GM12878 (cell line): ENCODE measurements at regions not wholly inside any gene's neighbourhood (a gene's known extent, or its start where the extent isn't known, plus 50 kb on each side); places are given as distances from the start of the nearest gene placed in this dataset.

Source experiments
- ATAC-seq: fragments of 200-7000 bp; cut with Tn5 transposase; 3 replicates; pipeline ENCODE4 v1.9.1; 2020; ENCODE audit warnings: mild to moderate bottlenecking, moderate library complexity
- BruUV-seq: library from RNA; stranded (reverse); fragments of 400-500 nt; replicated peaks from 2 replicates; lab custom pipeline; 2021; lab: Mats Ljungman, UMichigan
- CTCF ChIA-PET: fragments of 300-600 bp; sonication (Branson Sonifier 250); formaldehyde crosslinking; extraction: SDS; loops from one replicate; lab custom pipeline; 2021; ENCODE audit warnings: inconsistent platforms; lab: Yijun Ruan, JAX
- POLR2A ChIA-PET: fragments of 350-600 bp; formaldehyde crosslinking; extraction: SDS; loops from one replicate; lab custom pipeline; 2021; ENCODE audit warnings: inconsistent platforms; lab: Charles Lee
- RAD21 ChIA-PET: fragments of 300-600 bp; sonication (Branson Sonifier 250); formaldehyde crosslinking; loops from one replicate; lab custom pipeline; 2023; ENCODE audit warnings: antibody characterized with exemption; ENCODE audit not compliant: unreplicated experiment; lab: Charles Lee
- SMC1A ChIA-PET: fragments of 300-600 bp; sonication (Branson Sonifier 250); formaldehyde crosslinking; loops from one replicate; lab custom pipeline; 2023; ENCODE audit not compliant: unreplicated experiment, uncharacterized antibody; lab: Charles Lee
- DNase-seq: peaks from one replicate; pipeline ENCODE4 v3.0.0-alpha.2; 2011; ENCODE audit warnings: low read depth, low spot score
- FAIRE-seq: peaks from 3 replicates; lab custom pipeline; 2011; peaks lifted over from hg19 to GRCh38; lab: Jason Lieb, UNC
- H2AFZ ChIP-seq: 2 replicates; pipeline ENCODE4 v1.6.0; 2011; ENCODE audit warnings: low read depth, low read length, control low read depth; ENCODE audit not compliant: control insufficient read depth
- H3K27ac ChIP-seq: 2 replicates; pipeline ENCODE4 v1.5.1; 2011; ENCODE audit warnings: control low read depth; ENCODE audit not compliant: control insufficient read depth, insufficient read depth
- H3K27me3 ChIP-seq, 2 experiments: replicated peaks in 1 of 2; 2 replicates each; pipeline versions ENCODE4 v1.6.0 to v1.6.1; 2011; ENCODE audit warnings: low read length in 1 of 2; ENCODE audit not compliant: control insufficient read depth in 2 of 2, insufficient read depth in 2 of 2
- H3K36me3 ChIP-seq, 2 experiments: 2 replicates each; pipeline ENCODE4 v1.5.1; 2011; ENCODE audit warnings: low read length in 1 of 2; ENCODE audit not compliant: control insufficient read depth in 2 of 2, insufficient read depth in 2 of 2
- H3K4me1 ChIP-seq: 2 replicates; pipeline ENCODE4 v1.6.1; 2011; ENCODE audit warnings: mild to moderate bottlenecking, low read length, moderate library complexity, mixed read lengths; ENCODE audit not compliant: control insufficient read depth, insufficient read depth
- H3K4me2 ChIP-seq: 2 replicates; pipeline ENCODE4 v1.6.0; 2011; ENCODE audit warnings: control low read depth; ENCODE audit not compliant: control insufficient read depth, insufficient read depth
- H3K4me3 ChIP-seq: fragments of 200-600 bp; sonication (generic); 2 replicates; pipeline ENCODE4 v1.5.1; 2016
- H3K79me2 ChIP-seq: 2 replicates; pipeline ENCODE4 v1.6.0; 2011; ENCODE audit warnings: low read length; ENCODE audit not compliant: control insufficient read depth, insufficient read depth
- H3K9ac ChIP-seq: 2 replicates; pipeline ENCODE4 v1.8.0; 2011; ENCODE audit warnings: low read length, control low read depth, mixed read lengths; ENCODE audit not compliant: control insufficient read depth, insufficient read depth
- H3K9me3 ChIP-seq: replicated peaks from 3 replicates; pipeline ENCODE4 v1.5.1; 2011; ENCODE audit warnings: mild to moderate bottlenecking, low read length; ENCODE audit not compliant: control insufficient read depth, insufficient read depth
- H4K20me1 ChIP-seq: 2 replicates; pipeline ENCODE4 v1.6.0; 2011; ENCODE audit not compliant: control insufficient read depth, insufficient read depth
- ASH2L ChIP-seq: fragments of 300-600, 200-600 bp; sonication (generic); IDR thresholded peaks from 2 replicates; pipeline ENCODE4 v1.6.1; 2017; ENCODE audit warnings: low read depth, mild to moderate bottlenecking, borderline replicate concordance
- CREB1 ChIP-seq: IDR thresholded peaks from 2 replicates; pipeline ENCODE4 v1.6.1; 2012; ENCODE audit warnings: low read depth, mild to moderate bottlenecking, inconsistent platforms
- EED ChIP-seq: sonication (generic); IDR thresholded peaks from 2 replicates; pipeline ENCODE4 v1.6.1; 2016; ENCODE audit warnings: antibody characterized with exemption, low read depth
- IRF3 ChIP-seq: fragments of 450-650 bp; IDR thresholded peaks from 2 replicates; pipeline ENCODE4 v1.6.1; 2014; ENCODE audit warnings: mild to moderate bottlenecking
- IRF4 ChIP-seq: IDR thresholded peaks from 2 replicates; pipeline ENCODE4 v1.6.1; 2011; ENCODE audit warnings: low read depth, low read length
- MXI1 ChIP-seq: fragments of 150-350 bp; IDR thresholded peaks from 2 replicates; pipeline ENCODE4 v1.6.1; 2011; ENCODE audit warnings: low read depth, mild to moderate bottlenecking, inconsistent platforms, low read length, improper control_type of control experiment
- NRF1 ChIP-seq: conservative IDR thresholded peaks from 2 replicates; pipeline ENCODE4 v1.6.1; 2011; ENCODE audit warnings: mild to moderate bottlenecking, low read depth, low read length, improper control_type of control experiment
- POLR2AphosphoS5 ChIP-seq: IDR thresholded peaks from 2 replicates; pipeline ENCODE4 v1.6.1; 2011; ENCODE audit warnings: mild to moderate bottlenecking, low read length, inconsistent platforms
- RAD21 ChIP-seq: IDR thresholded peaks from 2 replicates; pipeline ENCODE4 v1.6.1; 2011; ENCODE audit warnings: mild to moderate bottlenecking, low read depth, low read length, moderate library complexity; ENCODE audit not compliant: insufficient read depth
- REST ChIP-seq: IDR thresholded peaks from 2 replicates; pipeline ENCODE4 v1.6.1; 2012; ENCODE audit warnings: mild to moderate bottlenecking, low read depth, low read length
- RFX5 ChIP-seq: IDR thresholded peaks from 2 replicates; pipeline ENCODE4 v1.6.1; 2011; ENCODE audit warnings: low read depth, low read length, improper control_type of control experiment
- SMAD5 ChIP-seq: IDR thresholded peaks from 2 replicates; pipeline ENCODE4 v1.6.1; 2016; ENCODE audit warnings: antibody characterized with exemption, low read depth
- SMARCA5 ChIP-seq: fragments of 450-650 bp; IDR thresholded peaks from 2 replicates; pipeline ENCODE4 v1.6.1; 2017; ENCODE audit warnings: mild to moderate bottlenecking
- SP1 ChIP-seq: IDR thresholded peaks from one replicate; pipeline ENCODE4 v1.6.1; 2011; ENCODE audit warnings: low read depth, low read length
- ZNF24 ChIP-seq: fragments of 450-650 bp; IDR thresholded peaks from 2 replicates; pipeline ENCODE4 v1.6.1; 2017; ENCODE audit warnings: antibody characterized with exemption, mild to moderate bottlenecking
- WGBS: methylation state at CpG from one replicate; pipeline ENCODE4 v1.1.6; 2016; ENCODE audit warnings: low lambda C conversion rate; ENCODE audit not compliant: insufficient replicate concordance, insufficient coverage; ENCODE audit errors: missing lambda C conversion rate; 5-methylcytosine and 5-hydroxymethylcytosine counted together
- in situ Hi-C: fragments of 300-500 bp; cut with MboI; formaldehyde crosslinking; loops from 9 replicates; pipeline ENCODE4 v1.14.3; 2018; ENCODE audit warnings: mixed read lengths
- intact Hi-C: fragments of 100-400 bp; cut with micrococcal nuclease; formaldehyde crosslinking; loops from one replicate; pipeline ENCODE4 v1.14.2; 2022; ENCODE audit not compliant: unreplicated experiment
- TF ChIP-seq, protein P1 (sequence below): IDR thresholded peaks from 2 replicates; pipeline ENCODE4 v1.6.1; 2011; ENCODE audit warnings: mild to moderate bottlenecking, low read depth, low read length, moderate library complexity; ENCODE audit not compliant: insufficient replicate concordance

GRCh38 chr16:49094471-49094870, 187.2 kb downstream of the CBLN1 start (continued):
- no peak for TF ChIP-seq REST
- TF ChIP-seq CREB1: no peak
- no peak for TF ChIP-seq IRF4
- TF ChIP-seq EED: no peak
- no peak for TF ChIP-seq POLR2AphosphoS5
- no peak for TF ChIP-seq NRF1
- TF ChIP-seq ZNF24: no peak
- TF ChIP-seq RFX5: no peak
- TF ChIP-seq SMARCA5: no peak

GRCh38 chr16:49093939-49094338, 187.7 kb downstream of the CBLN1 start:
- ATAC-seq: no peak
- Histone ChIP-seq H3K36me3 (no peaks in the 10 kb centered on the region), H3K9ac (no peak overlapping the region), H3K9me3 (no peaks in the 10 kb centered on the region), H4K20me1 (no peaks in the 10 kb centered on the region), H3K79me2 (no peaks in the 10 kb centered on the region), H3K4me1 (no peaks in the 10 kb centered on the region), H3K4me3 (no peak overlapping the region), H3K4me2 (no peak overlapping the region), H3K27ac (no peak overlapping the region), H3K27me3 (no peaks in the 10 kb centered on the region; a peak in 1 of 4 replicates), H2AFZ (no peak overlapping the region)
- in situ Hi-C loops (no loop called here), intact Hi-C loops (no loop called here)
- ChIA-PET RAD21 (no interaction called here), SMC1A (no interaction called here), CTCF (no interaction called here), POLR2A (no interaction called here)
- FAIRE-seq: no peak
- 0% methylated on average over 2 of the region's 2 CpGs for WGBS
- BruUV-seq: no TSS peak
- TF ChIP-seq MXI1: no peak
- TF ChIP-seq IRF3: no peak
- TF ChIP-seq POLR2AphosphoS5: no peak
- no peak for TF ChIP-seq SP1
- TF ChIP-seq SMAD5: no peak
- TF ChIP-seq, protein P1, sequence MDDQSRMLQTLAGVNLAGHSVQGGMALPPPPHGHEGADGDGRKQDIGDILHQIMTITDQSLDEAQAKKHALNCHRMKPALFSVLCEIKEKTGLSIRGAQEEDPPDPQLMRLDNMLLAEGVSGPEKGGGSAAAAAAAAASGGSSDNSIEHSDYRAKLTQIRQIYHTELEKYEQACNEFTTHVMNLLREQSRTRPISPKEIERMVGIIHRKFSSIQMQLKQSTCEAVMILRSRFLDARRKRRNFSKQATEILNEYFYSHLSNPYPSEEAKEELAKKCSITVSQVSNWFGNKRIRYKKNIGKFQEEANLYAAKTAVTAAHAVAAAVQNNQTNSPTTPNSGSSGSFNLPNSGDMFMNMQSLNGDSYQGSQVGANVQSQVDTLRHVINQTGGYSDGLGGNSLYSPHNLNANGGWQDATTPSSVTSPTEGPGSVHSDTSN: no peak
- TF ChIP-seq RAD21: no peak
- no peak for TF ChIP-seq SMARCA5
- no peak for TF ChIP-seq ASH2L
- no peak for DNase-seq
